ENCODE measurements at regions not wholly inside any gene's neighbourhood (a gene's known extent, or its start where the extent isn't known, plus 50 kb on each side); places are given as distances from the start of the nearest gene placed in this dataset.

DNA sequence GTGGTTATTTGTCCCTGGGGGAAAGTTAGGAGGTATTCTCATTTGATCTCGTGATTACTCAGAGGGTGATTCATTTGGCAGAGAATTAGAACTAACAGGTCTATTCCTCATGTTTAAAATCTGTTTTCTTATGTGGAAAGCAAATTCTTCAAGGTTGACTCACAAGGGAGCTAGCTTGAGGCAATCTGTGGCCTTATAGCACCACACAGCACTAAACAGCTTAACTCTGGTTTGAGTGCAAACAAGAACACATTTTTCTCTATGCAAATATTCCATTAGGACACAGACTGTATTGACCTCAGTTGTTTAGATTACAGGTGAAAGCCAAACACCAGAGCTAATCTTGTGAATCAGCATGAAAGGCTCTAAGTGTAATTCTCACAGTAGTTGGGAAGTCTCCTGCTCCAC lies 694.4 kb upstream of the POU3F4 start (continued):
- no peak for TF ChIP-seq TCF7 (IDR thresholded peaks at IDR 0.05; ENCODE audit: borderline replicate concordance)
- TF ChIP-seq RAD51 (IDR thresholded peaks at IDR 0.05) = no peak
- TF ChIP-seq SMC3 (IDR thresholded peaks at IDR 0.05; ENCODE audit: borderline replicate concordance, low read length) = no peak
- TF ChIP-seq ZNF217 (IDR thresholded peaks at IDR 0.05) = no peak
- TF ChIP-seq JUNB (IDR thresholded peaks at IDR 0.05) = no peak
- no peak for TF ChIP-seq BCL11A (IDR thresholded peaks at IDR 0.05; ENCODE audit: low read depth, low read length)

- DNase-seq (ENCODE audit: low read depth, low spot score) (no peak), FAIRE-seq (no peak), ATAC-seq (no peak)
- Histone ChIP-seq H4K20me1 (ENCODE audit: control insufficient read depth, insufficient read depth) (no peaks in the 10 kb centered on the region), H3K4me1 (ENCODE audit: control insufficient read depth, insufficient read depth, low read length) (no peaks in the 10 kb centered on the region), H3K27ac (ENCODE audit: control insufficient read depth, insufficient read depth) (no peak overlapping the region), H3K4me2 (ENCODE audit: control insufficient read depth, insufficient read depth) (no peak overlapping the region), H3K36me3 (ENCODE audit: control insufficient read depth in 2 of 2, insufficient read depth in 2 of 2, low read length in 1 of 2) (no peaks in the 10 kb centered on the region), H3K79me2 (ENCODE audit: control insufficient read depth, insufficient read depth, low read length) (no peaks in the 10 kb centered on the region), H3K27me3 (replicated peaks in 1 of 2; ENCODE audit: control insufficient read depth in 2 of 2, insufficient read depth in 2 of 2, low read length in 1 of 2) (no peaks in the 10 kb centered on the region), H2AFZ (ENCODE audit: control insufficient read depth, low read depth, low read length) (no peak overlapping the region), H3K9me3 (replicated peaks; ENCODE audit: control insufficient read depth, insufficient read depth, low read length) (no peaks in the 10 kb centered on the region), H3K9ac (ENCODE audit: control insufficient read depth, insufficient read depth, low read length) (no peak overlapping the region), H3K4me3 (no peak overlapping the region)
- TF ChIP-seq, protein P1, sequence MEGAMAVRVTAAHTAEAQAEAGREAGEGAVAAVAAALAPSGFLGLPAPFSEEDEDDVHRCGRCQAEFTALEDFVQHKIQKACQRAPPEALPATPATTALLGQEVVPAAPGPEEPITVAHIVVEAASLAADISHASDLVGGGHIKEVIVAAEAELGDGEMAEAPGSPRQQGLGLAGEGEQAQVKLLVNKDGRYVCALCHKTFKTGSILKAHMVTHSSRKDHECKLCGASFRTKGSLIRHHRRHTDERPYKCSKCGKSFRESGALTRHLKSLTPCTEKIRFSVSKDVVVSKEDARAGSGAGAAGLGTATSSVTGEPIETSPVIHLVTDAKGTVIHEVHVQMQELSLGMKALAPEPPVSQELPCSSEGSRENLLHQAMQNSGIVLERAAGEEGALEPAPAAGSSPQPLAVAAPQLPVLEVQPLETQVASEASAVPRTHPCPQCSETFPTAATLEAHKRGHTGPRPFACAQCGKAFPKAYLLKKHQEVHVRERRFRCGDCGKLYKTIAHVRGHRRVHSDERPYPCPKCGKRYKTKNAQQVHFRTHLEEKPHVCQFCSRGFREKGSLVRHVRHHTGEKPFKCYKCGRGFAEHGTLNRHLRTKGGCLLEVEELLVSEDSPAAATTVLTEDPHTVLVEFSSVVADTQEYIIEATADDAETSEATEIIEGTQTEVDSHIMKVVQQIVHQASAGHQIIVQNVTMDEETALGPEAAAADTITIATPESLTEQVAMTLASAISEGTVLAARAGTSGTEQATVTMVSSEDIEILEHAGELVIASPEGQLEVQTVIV (IDR thresholded peaks at IDR 0.05; ENCODE audit: borderline replicate concordance, partially characterized antibody) = no peak
- no peak for TF ChIP-seq POLR2A (IDR thresholded peaks at IDR 0.05; ENCODE audit: low read depth, low read length)
- no peak for TF ChIP-seq MEF2B (IDR thresholded peaks at IDR 0.05; ENCODE audit: partially characterized antibody, poor library complexity, severe bottlenecking)
- no peak for TF ChIP-seq MXI1 (IDR thresholded peaks at IDR 0.05; ENCODE audit: low read depth, low read length)
- TF ChIP-seq SUZ12 (IDR thresholded peaks at IDR 0.05; ENCODE audit: unreplicated experiment) = no peak
- no peak for TF ChIP-seq RUNX3 (IDR thresholded peaks at IDR 0.05; ENCODE audit: low read length)
- TF ChIP-seq EZH2 (IDR thresholded peaks at IDR 0.05; ENCODE audit: borderline replicate concordance, control insufficient read depth, low read depth, low read length) = no peak
- ChIA-PET CTCF (interaction anchor here (1.9 kb wide), 1 partner anchor 9 kb away, joined by 5 read pairs; no protein-coding TSS in a partner anchor), RAD21 (ENCODE audit: unreplicated experiment) (no interaction called here), POLR2A (no interaction called here), SMC1A (ENCODE audit: uncharacterized antibody, unreplicated experiment) (interaction anchor here (1.0 to 1.1 kb wide), 2 partner anchors 8 to 155 kb away, joined by 3 to 4 read pairs; no protein-coding TSS in a partner anchor)
- in situ Hi-C loops (cut with MboI) (no loop called here), intact Hi-C loops (cut with micrococcal nuclease; ENCODE audit: unreplicated experiment) (no loop called here)
- WGBS (ENCODE audit: insufficient coverage, insufficient replicate concordance, low lambda C conversion rate, missing lambda C conversion rate) = 11% methylated on average over 3 of the region's 3 CpGs
- no TSS peak for BruUV-seq (replicated peaks)
Observed at GRCh38 chrX:82816001-82816400, 692.1 kb upstream of the POU3F4 start.
